ENCODE measurements at regions not wholly inside any gene's neighbourhood (a gene's known extent, or its start where the extent isn't known, plus 50 kb on each side); places are given as distances from the start of the nearest gene placed in this dataset.

GRCh38 chr1:166383137-166383536, 216.3 kb upstream of the FAM78B start:
- Histone ChIP-seq H3K27me3 (replicated peaks in 1 of 4; ENCODE audit: control insufficient read depth in 3 of 4, extremely low read depth in 1 of 4, insufficient read depth in 3 of 4, low read length in 3 of 4) (peaks cover 0 to 9% (median 2%) of the 10 kb centered on the region in 4 experiments; a peak in 4 of 7 replicates), H2AK5ac (ENCODE audit: low read depth, low read length) (no peak overlapping the region), H3K27ac (ENCODE audit: low read depth, low read length) (no peak overlapping the region), H2BK120ac (replicated peaks; ENCODE audit: low read depth, low read length) (no peak overlapping the region), H3K4me1 (replicated peaks in 1 of 4; ENCODE audit: control insufficient read depth in 3 of 4, insufficient read depth in 4 of 4, low read length in 3 of 4) (peaks cover 2 to 24% (median 19%) of the 10 kb centered on the region in 4 experiments; a peak in 6 of 7 replicates), H3K56ac (replicated peaks; ENCODE audit: insufficient read length, low read depth, low read length) (no peak overlapping the region), H3K79me1 (ENCODE audit: low read depth, low read length) (no peaks in the 10 kb centered on the region), H3K4me3 (ENCODE audit: extremely low read depth in 1 of 4, insufficient read depth in 2 of 4, low read depth in 3 of 4, low read length in 4 of 4) (peak overlapping the region in 1 of 4 experiments; percentile 30; a peak in 3 of 8 replicates), H3K23me2 (ENCODE audit: low read depth, low read length) (no peaks in the 10 kb centered on the region), H3K4me2 (ENCODE audit: insufficient read depth in 1 of 2, low read depth in 2 of 2, low read length in 2 of 2) (peak overlapping the region; percentile 18 to 45; a peak in 2 of 4 replicates), H3K14ac (ENCODE audit: insufficient read length) (no peak overlapping the region), H3K4ac (replicated peaks; ENCODE audit: insufficient read length, low read depth, low read length) (no peak overlapping the region), H4K91ac (replicated peaks; ENCODE audit: insufficient read length, low read length) (no peak overlapping the region), H2BK12ac (ENCODE audit: low read depth, low read length) (no peak overlapping the region), H3K79me2 (ENCODE audit: control insufficient read depth in 1 of 2, insufficient read depth in 2 of 2, low read length in 2 of 2) (no peaks in the 10 kb centered on the region), H4K8ac (ENCODE audit: extremely low read depth, insufficient read depth, low read length) (no peak overlapping the region), H2BK20ac (ENCODE audit: low read length) (no peak overlapping the region), H3K18ac (ENCODE audit: extremely low read depth, low read length) (no peak overlapping the region), H3K23ac (ENCODE audit: insufficient read length) (no peak overlapping the region), H2BK15ac (ENCODE audit: low read length) (no peak overlapping the region), H2BK5ac (ENCODE audit: low read depth, low read length) (no peak overlapping the region), H3K9ac (replicated peaks in 1 of 4; ENCODE audit: extremely low read depth in 1 of 4, low read depth in 3 of 4, low read length in 3 of 4) (no peak overlapping the region), H3K36me3 (ENCODE audit: control insufficient read depth in 2 of 4, insufficient read depth in 4 of 4, low read length in 3 of 4) (no peaks in the 10 kb centered on the region), H3K9me3 (ENCODE audit: insufficient read depth in 2 of 2, low read depth in 1 of 2, low read length in 1 of 2) (no peaks in the 10 kb centered on the region), H4K5ac (ENCODE audit: insufficient read length, low read depth, low read length) (no peak overlapping the region), H2AFZ (ENCODE audit: low read length) (no peak overlapping the region), H4K20me1 (replicated peaks in 1 of 2; ENCODE audit: control insufficient read depth in 1 of 2, insufficient read depth in 2 of 2, low read length in 2 of 2) (no peaks in the 10 kb centered on the region)
- CTCF ChIA-PET (ENCODE audit: partially characterized antibody): interaction anchor here (1.2 to 1.8 kb wide), 3 partner anchors 96 to 241 kb away, joined by 3 to 7 read pairs (median 4); no protein-coding TSS in a partner anchor
- FAIRE-seq (peak; percentile 81), DNase-seq (ENCODE audit: low read depth in 1 of 2, low spot score in 2 of 2) (peak; percentile 7 to 54)
- no peak for TF ChIP-seq KDM4A (IDR thresholded peaks at IDR 0.05; ENCODE audit: low read depth, low read length, severe bottlenecking)
- no peak for TF ChIP-seq JUN (IDR thresholded peaks at IDR 0.05; ENCODE audit: low read depth, low read length)
- no peak for TF ChIP-seq RBBP5 (IDR thresholded peaks at IDR 0.05; ENCODE audit: borderline replicate concordance, low read depth, low read length)
- TF ChIP-seq NANOG (IDR thresholded peaks at IDR 0.05; ENCODE audit: insufficient read depth, low read depth, low read length, poor library complexity, severe bottlenecking): peak; percentile 71
- no peak for TF ChIP-seq POLR2A (IDR thresholded peaks at IDR 0.05; ENCODE audit: control extremely low read depth in 1 of 2, low read depth in 2 of 2, low read length in 2 of 2)
- no peak for TF ChIP-seq MAX (IDR thresholded peaks at IDR 0.05)
- TF ChIP-seq HDAC2 (IDR thresholded peaks at IDR 0.05; ENCODE audit: borderline replicate concordance in 1 of 2, low read depth in 2 of 2, low read length in 2 of 2): 0 out of 4 replicates have a peak, but pooled peaks of 1 of the 2 experiments have one; percentile 26
- WGBS, 2 experiments (ENCODE audit: extremely low coverage in 1 of 2, insufficient coverage in 1 of 2, insufficient read length in 1 of 2, insufficient replicate concordance in 2 of 2, low coverage in 1 of 2, low lambda C conversion rate in 2 of 2, missing lambda C conversion rate in 1 of 2): 12% methylated on average over 2 of the region's 2 CpGs; no CpG with 5 or more reads in 1 of the 2 experiments
- POLR2A ChIA-PET (ENCODE audit: partially characterized antibody): no interaction called here

All from H1 (cell line).